ENCODE measurements at regions not wholly inside any gene's neighbourhood (a gene's known extent, or its start where the extent isn't known, plus 50 kb on each side); places are given as distances from the start of the nearest gene placed in this dataset.
A peak's percentile ranks its signal among the peaks of the same experiment; 100 is the strongest.
"Not testable (repeated sequence)": the region's sequence is repeated elsewhere in the genome, so short reads cannot be mapped to it uniquely, and the experiment has no call there.

GRCh38 chr10:23657677-23658076, 218.8 kb downstream of the OTUD1 start:
- no peak for DNase-seq

- DNase-seq = not testable (repeated sequence)
Observed at GRCh38 chr10:23671866-23672265, 233.0 kb downstream of the OTUD1 start.

GRCh38 chr10:23675585-23675984, 236.7 kb downstream of the OTUD1 start:
- no peak for DNase-seq

- DNase-seq = no peak
Observed at GRCh38 chr10:23676296-23676695, 237.4 kb downstream of the OTUD1 start.

- DNase-seq = no peak
Observed at GRCh38 chr10:23686722-23687121, 247.8 kb downstream of the OTUD1 start.

- DNase-seq = no peak
Observed at GRCh38 chr10:23692736-23693135, 253.9 kb downstream of the OTUD1 start.

- peak; percentile 14 for DNase-seq
Observed at GRCh38 chr10:23693501-23693901, 254.6 kb downstream of the OTUD1 start.

GRCh38 chr10:23693925-23694324, 255.1 kb downstream of the OTUD1 start:
- no peak for DNase-seq

GRCh38 chr10:23694446-23694920, 255.6 kb downstream of the OTUD1 start:
- no peak for DNase-seq

- peak; percentile 9 for DNase-seq
Observed at GRCh38 chr10:23694921-23695824, 256.3 kb downstream of the OTUD1 start.

- no peak for DNase-seq
Observed at GRCh38 chr10:23695825-23696420, 257.0 kb downstream of the OTUD1 start.

- no peak for DNase-seq
Observed at GRCh38 chr10:23696476-23696875, 257.6 kb downstream of the OTUD1 start.

GRCh38 chr10:23702977-23703414, 264.1 kb downstream of the OTUD1 start:
- DNase-seq = peak; percentile 66

GRCh38 chr10:23715363-23715762, 276.5 kb downstream of the OTUD1 start:
- DNase-seq = no peak

GRCh38 chr10:23717913-23718312, 279.0 kb downstream of the OTUD1 start:
- no peak for DNase-seq

GRCh38 chr10:23718946-23719345, 280.1 kb downstream of the OTUD1 start:
- DNase-seq = no peak

- no peak for DNase-seq
Observed at GRCh38 chr10:23723796-23724195, 284.9 kb downstream of the OTUD1 start.

GRCh38 chr10:23725548-23725947, 286.7 kb downstream of the OTUD1 start:
- DNase-seq = no peak

GRCh38 chr10:23742368-23742767, 303.5 kb downstream of the OTUD1 start:
- peak; percentile 35 for DNase-seq

- no peak for DNase-seq
Observed at GRCh38 chr10:23742807-23743206, 303.9 kb downstream of the OTUD1 start.

GRCh38 chr10:23754179-23754578, 315.3 kb downstream of the OTUD1 start:
- DNase-seq = no peak

GRCh38 chr10:23754941-23755340, 316.1 kb downstream of the OTUD1 start:
- no peak for DNase-seq

GRCh38 chr10:23755556-23755955, 316.7 kb downstream of the OTUD1 start:
- no peak for DNase-seq

GRCh38 chr10:23768281-23768680, 329.4 kb downstream of the OTUD1 start:
- DNase-seq = no peak

Data from RPMI8226 (cell line).